ENCODE measurements at regions not wholly inside any gene's neighbourhood (a gene's known extent, or its start where the extent isn't known, plus 50 kb on each side); places are given as distances from the start of the nearest gene placed in this dataset.

DNA sequence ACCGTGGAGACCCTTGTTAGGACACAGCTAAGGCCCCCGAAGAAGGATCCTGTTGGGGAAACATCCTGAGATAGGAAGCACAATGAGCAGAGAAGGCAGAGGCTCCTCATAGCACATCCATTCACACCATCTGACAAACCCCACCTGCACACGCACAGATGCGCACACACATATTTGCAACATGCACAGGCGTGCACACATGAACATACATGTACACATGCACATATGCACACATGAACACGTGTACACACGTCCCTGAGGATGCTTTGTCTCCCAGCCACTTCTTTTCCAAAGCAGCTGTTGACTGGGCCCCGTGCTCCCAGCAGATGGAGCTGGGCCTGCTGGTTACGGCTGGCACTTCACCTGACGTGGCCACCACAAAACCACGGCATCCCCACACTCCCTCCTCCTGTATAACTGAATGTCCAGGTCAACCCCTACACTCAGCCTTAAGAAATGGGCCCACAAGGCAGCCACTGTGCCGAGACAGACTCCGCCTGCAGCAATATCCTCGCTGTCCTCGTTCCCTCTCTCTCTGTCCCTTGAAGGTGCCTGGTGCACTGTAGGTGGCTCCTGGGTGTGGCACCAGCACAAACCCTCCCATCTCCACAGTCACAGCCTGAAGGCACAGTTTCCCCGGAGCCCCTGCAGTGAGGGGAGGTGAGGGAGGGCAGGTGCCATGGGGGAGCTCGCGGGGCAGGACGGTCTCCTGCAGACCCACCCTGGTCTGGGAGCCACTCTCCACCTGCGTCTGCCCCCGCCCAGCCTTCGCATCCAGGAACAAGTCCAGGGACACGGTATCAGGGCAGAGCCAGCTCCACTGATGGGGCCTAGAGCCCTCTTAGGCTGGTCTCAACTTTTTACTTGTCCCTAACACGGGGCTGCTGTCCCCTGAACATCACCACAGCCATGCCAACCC lies 183.0 kb downstream of the RBFOX3 start:
- no peak for TF ChIP-seq TCF12 (IDR thresholded peaks at IDR 0.05; ENCODE audit: low read depth)
- TF ChIP-seq EP300 (IDR thresholded peaks at IDR 0.05; ENCODE audit: borderline replicate concordance), result no peak
